ENCODE measurements at regions not wholly inside any gene's neighbourhood (a gene's known extent, or its start where the extent isn't known, plus 50 kb on each side); places are given as distances from the start of the nearest gene placed in this dataset.

GRCh38 chr21:28253338-28253737 is 739.3 kb downstream of the LTN1 start:
- Histone ChIP-seq H3K9ac (peak overlapping the region; percentile 43; the same call in 1 of the 2 replicates), H3K27me3 (replicated peaks; ENCODE audit: insufficient read depth) (no peaks in the 10 kb centered on the region), H3K9me2 (ENCODE audit: insufficient read depth) (no peaks in the 10 kb centered on the region), H3F3A (ENCODE audit: insufficient read depth) (peaks cover 11% of the 10 kb centered on the region; the same call in 1 of the 2 replicates), H3K36me3 (ENCODE audit: low read depth) (no peaks in the 10 kb centered on the region), H4K20me1 (ENCODE audit: insufficient read depth) (no peaks in the 10 kb centered on the region), H3K9me3 (ENCODE audit: low read depth) (no peaks in the 10 kb centered on the region), H3K4me1 (ENCODE audit: insufficient read depth) (peaks cover 39% of the 10 kb centered on the region), H3K79me2 (ENCODE audit: insufficient read depth) (no peaks in the 10 kb centered on the region), H2AFZ (peak overlapping the region; percentile 11; the same call in 1 of the 2 replicates), H3K4me2 (ENCODE audit: unreplicated experiment) (peak overlapping the region; percentile 72), H3K4me3 (peak overlapping the region; percentile 32), H3K27ac (peak overlapping the region; percentile 68)
- peak; percentile 83 for DNase-seq
- 0 to 2% methylated on average over 3 of the region's 3 CpGs for WGBS, 2 experiments (ENCODE audit: low coverage in 1 of 2, low lambda C conversion rate in 2 of 2, missing lambda C conversion rate in 2 of 2)
- TF ChIP-seq EZH2 (IDR thresholded peaks at IDR 0.05; ENCODE audit: insufficient read depth, poor library complexity, severe bottlenecking): no peak
- TF ChIP-seq EZH2phosphoT487 (IDR thresholded peaks at IDR 0.05; ENCODE audit: insufficient read depth, low read depth): no peak
- in situ Hi-C loops (cut with MboI): no loop called here

- no peak for TF ChIP-seq EZH2 (IDR thresholded peaks at IDR 0.05; ENCODE audit: insufficient read depth, poor library complexity, severe bottlenecking)
- TF ChIP-seq EZH2phosphoT487 (IDR thresholded peaks at IDR 0.05; ENCODE audit: insufficient read depth, low read depth): no peak
- Histone ChIP-seq H3K27ac (peak overlapping the region; percentile 68), H3K27me3 (replicated peaks; ENCODE audit: insufficient read depth) (no peaks in the 10 kb centered on the region), H3K79me2 (ENCODE audit: insufficient read depth) (no peaks in the 10 kb centered on the region), H3F3A (ENCODE audit: insufficient read depth) (peaks cover 11% of the 10 kb centered on the region; the same call in 1 of the 2 replicates), H3K9ac (peak overlapping the region; percentile 43; the same call in 1 of the 2 replicates), H3K4me2 (ENCODE audit: unreplicated experiment) (peak overlapping the region; percentile 72), H3K36me3 (ENCODE audit: low read depth) (no peaks in the 10 kb centered on the region), H3K4me1 (ENCODE audit: insufficient read depth) (peaks cover 39% of the 10 kb centered on the region), H2AFZ (peak overlapping the region; percentile 11; the same call in 1 of the 2 replicates), H3K4me3 (peak overlapping the region; percentile 32), H4K20me1 (ENCODE audit: insufficient read depth) (no peaks in the 10 kb centered on the region), H3K9me2 (ENCODE audit: insufficient read depth) (no peaks in the 10 kb centered on the region), H3K9me3 (ENCODE audit: low read depth) (no peaks in the 10 kb centered on the region)
- DNase-seq: peak; percentile 68
- WGBS, 2 experiments (ENCODE audit: low coverage in 1 of 2, low lambda C conversion rate in 2 of 2, missing lambda C conversion rate in 2 of 2): 5% methylated on average over 2 of the region's 2 CpGs
- in situ Hi-C loops (cut with MboI): no loop called here
These were observed 739.7 kb downstream of the LTN1 start for GRCh38 chr21:28252928-28253327.

GRCh38 chr21:28250946-28251345 is 741.7 kb downstream of the LTN1 start:
- H3K27ac ChIP-seq: no peak overlapping the region
- H3K27me3 ChIP-seq (replicated peaks; ENCODE audit: insufficient read depth): no peaks in the 10 kb centered on the region
- in situ Hi-C loops (cut with MboI): no loop called here
- no peaks in the 10 kb centered on the region for H4K20me1 ChIP-seq (ENCODE audit: insufficient read depth)
- H3K36me3 ChIP-seq (ENCODE audit: low read depth): no peaks in the 10 kb centered on the region
- WGBS, 2 experiments (ENCODE audit: low coverage in 1 of 2, low lambda C conversion rate in 2 of 2, missing lambda C conversion rate in 2 of 2): 97 to 100% methylated on average over 4 of the region's 4 CpGs
- TF ChIP-seq EZH2 (IDR thresholded peaks at IDR 0.05; ENCODE audit: insufficient read depth, poor library complexity, severe bottlenecking) (no peak), EZH2phosphoT487 (IDR thresholded peaks at IDR 0.05; ENCODE audit: insufficient read depth, low read depth) (no peak)
- no peak for DNase-seq
- 0 out of 2 replicates have a peak, but pooled peaks cover 3% of the 10 kb centered on the region for H3K9me2 ChIP-seq (ENCODE audit: insufficient read depth)
- H3K4me1 ChIP-seq (ENCODE audit: insufficient read depth): peaks cover 29% of the 10 kb centered on the region
- no peak overlapping the region for H2AFZ ChIP-seq
- H3F3A ChIP-seq (ENCODE audit: insufficient read depth): peaks cover 4% of the 10 kb centered on the region; the same call in 1 of the 2 replicates
- H3K4me3 ChIP-seq: no peak overlapping the region
- no peak overlapping the region for H3K9ac ChIP-seq
- H3K9me3 ChIP-seq (ENCODE audit: low read depth): no peaks in the 10 kb centered on the region
- no peak overlapping the region for H3K4me2 ChIP-seq (ENCODE audit: unreplicated experiment)
- H3K79me2 ChIP-seq (ENCODE audit: insufficient read depth): no peaks in the 10 kb centered on the region

- Histone ChIP-seq H3K9ac (no peak overlapping the region), H3F3A (ENCODE audit: insufficient read depth) (no peaks in the 10 kb centered on the region; the same call in 1 of the 2 replicates), H3K9me3 (ENCODE audit: low read depth) (no peaks in the 10 kb centered on the region), H3K4me1 (ENCODE audit: insufficient read depth) (peaks cover 3% of the 10 kb centered on the region), H4K20me1 (ENCODE audit: insufficient read depth) (no peaks in the 10 kb centered on the region), H3K27me3 (replicated peaks; ENCODE audit: insufficient read depth) (no peaks in the 10 kb centered on the region), H2AFZ (no peak overlapping the region), H3K27ac (no peak overlapping the region), H3K4me2 (ENCODE audit: unreplicated experiment) (no peak overlapping the region), H3K9me2 (ENCODE audit: insufficient read depth) (0 out of 2 replicates have a peak, but pooled peaks cover 3% of the 10 kb centered on the region), H3K4me3 (no peak overlapping the region), H3K36me3 (ENCODE audit: low read depth) (no peaks in the 10 kb centered on the region), H3K79me2 (ENCODE audit: insufficient read depth) (no peaks in the 10 kb centered on the region)
- in situ Hi-C loops (cut with MboI): no loop called here
- WGBS, 2 experiments (ENCODE audit: low coverage in 1 of 2, low lambda C conversion rate in 2 of 2, missing lambda C conversion rate in 2 of 2): 93 to 99% methylated on average over 4 of the region's 4 CpGs
- no peak for DNase-seq
- TF ChIP-seq EZH2phosphoT487 (IDR thresholded peaks at IDR 0.05; ENCODE audit: insufficient read depth, low read depth): no peak
- no peak for TF ChIP-seq EZH2 (IDR thresholded peaks at IDR 0.05; ENCODE audit: insufficient read depth, poor library complexity, severe bottlenecking)
These were observed 745.1 kb downstream of the LTN1 start for GRCh38 chr21:28247454-28248020.

All from GM23248 (cell line).